GM23248 (cell line): ENCODE measurements at regions not wholly inside any gene's neighbourhood (a gene's known extent, or its start where the extent isn't known, plus 50 kb on each side); places are given as distances from the start of the nearest gene placed in this dataset.

Source experiments
- EZH2 ChIP-seq: fragments of 200-600 bp; sonication (generic); IDR thresholded peaks from 2 replicates; pipeline ENCODE4 v1.6.1; 2018; ENCODE audit warnings: antibody characterized with exemption, mild to moderate bottlenecking; ENCODE audit not compliant: insufficient read depth, poor library complexity, severe bottlenecking
- EZH2phosphoT487 ChIP-seq: fragments of 200-600 bp; sonication (generic); IDR thresholded peaks from 2 replicates; pipeline ENCODE4 v1.6.1; 2018; ENCODE audit warnings: antibody characterized with exemption, moderate library complexity, mild to moderate bottlenecking, low read depth; ENCODE audit not compliant: insufficient read depth

DNA sequence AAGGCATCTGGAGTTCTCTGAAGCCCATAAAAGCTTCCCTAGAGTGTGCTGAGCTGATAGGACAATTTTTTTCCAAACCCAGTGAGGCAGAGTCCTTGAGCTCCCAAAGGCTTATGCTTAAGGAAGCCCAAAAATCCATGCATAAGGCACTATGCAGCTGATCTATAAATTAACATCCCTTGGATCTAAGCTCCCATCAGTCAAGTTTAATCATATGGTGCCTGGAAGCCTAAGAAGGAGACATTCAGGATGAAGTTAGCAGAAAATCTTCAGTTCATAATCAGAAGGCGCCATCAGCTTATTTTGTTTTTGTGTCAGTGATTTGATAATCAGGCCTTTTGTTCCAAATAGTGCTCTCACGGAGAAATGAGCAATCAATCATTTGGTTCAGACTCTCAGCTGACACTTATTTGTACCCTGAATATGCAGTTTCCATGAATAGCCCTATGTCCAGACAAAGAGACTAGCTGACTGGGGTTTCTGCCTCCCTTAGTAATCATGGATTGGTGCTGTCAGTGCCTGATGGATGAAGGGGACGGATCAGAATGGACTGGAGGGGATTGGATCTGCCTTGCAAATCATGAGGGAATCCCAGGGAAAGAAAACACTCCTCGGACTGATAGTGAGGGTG is 464.8 kb upstream of the RGPD4 start:
- TF ChIP-seq EZH2phosphoT487 (no peak), EZH2 (no peak)
